NCI-H128 (cell line): ENCODE measurements at regions not wholly inside any gene's neighbourhood (a gene's known extent, or its start where the extent isn't known, plus 50 kb on each side); places are given as distances from the start of the nearest gene placed in this dataset.

Experiments
- DNase-seq: peaks from one replicate; lab custom pipeline; 2025; ENCODE audit not compliant: unreplicated experiment; lab: John Stamatoyannopoulos, UW

- no peak for DNase-seq
Observed at GRCh38 chr4:157977086-157977485, 195.7 kb downstream of the GASK1B start.

GRCh38 chr4:157973297-157973696 lies 199.5 kb downstream of the GASK1B start:
- DNase-seq, result no peak

GRCh38 chr4:157964463-157964862 lies 208.4 kb downstream of the GASK1B start:
- DNase-seq, result no peak

DNA sequence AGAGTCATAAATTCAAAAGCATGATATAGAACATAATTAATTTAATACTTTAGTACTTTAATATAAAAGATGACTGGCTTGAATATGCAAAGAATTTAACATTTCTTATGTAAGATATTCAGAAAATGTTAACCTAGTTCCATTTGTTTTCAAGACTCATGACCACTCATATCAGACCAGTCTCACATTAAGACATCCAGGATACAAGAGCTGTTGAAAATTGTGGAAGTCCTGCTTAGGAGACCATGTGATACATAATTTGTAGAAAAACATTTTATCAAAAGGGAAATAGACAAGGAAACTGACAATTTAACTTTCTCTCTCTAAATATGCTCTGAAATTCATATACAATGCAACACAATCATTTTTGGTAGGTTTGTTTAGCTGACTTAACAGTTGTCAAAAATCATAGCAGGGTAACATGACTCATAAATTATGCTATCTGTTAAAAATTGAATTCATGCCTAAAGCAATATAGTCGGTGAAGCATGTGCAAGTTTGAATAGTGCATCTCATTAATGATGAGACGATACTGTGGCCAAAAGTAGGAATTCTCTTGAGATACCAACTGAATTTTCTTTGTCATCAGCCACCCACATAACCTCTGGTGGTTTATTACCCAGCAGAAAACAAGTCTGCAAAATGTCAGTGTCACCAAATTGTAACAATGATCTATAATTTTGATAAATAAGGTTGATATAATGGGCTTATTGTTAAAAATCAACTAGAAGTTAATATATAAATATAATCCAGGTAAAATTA lies 211.4 kb downstream of the GASK1B start:
- no peak for DNase-seq

DNA sequence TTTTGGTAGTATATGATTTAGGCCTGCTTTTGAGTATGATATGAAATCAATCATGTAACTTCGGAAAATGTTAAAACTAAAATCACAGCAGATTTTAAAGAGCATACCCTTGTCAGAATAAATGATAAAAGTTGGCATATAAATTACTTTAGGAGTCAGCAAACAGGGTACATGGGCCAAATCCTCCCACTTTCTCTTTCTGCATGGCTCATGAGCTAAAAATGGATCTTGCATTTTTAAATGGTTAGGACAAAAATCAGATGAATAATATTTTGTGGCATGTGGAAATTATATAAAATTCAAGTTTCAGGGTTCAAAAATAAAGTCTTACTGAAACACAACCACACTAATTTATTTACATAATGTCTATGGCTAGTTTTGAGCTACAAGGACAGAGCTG lies 214.9 kb downstream of the GASK1B start:
- DNase-seq, result no peak

DNA sequence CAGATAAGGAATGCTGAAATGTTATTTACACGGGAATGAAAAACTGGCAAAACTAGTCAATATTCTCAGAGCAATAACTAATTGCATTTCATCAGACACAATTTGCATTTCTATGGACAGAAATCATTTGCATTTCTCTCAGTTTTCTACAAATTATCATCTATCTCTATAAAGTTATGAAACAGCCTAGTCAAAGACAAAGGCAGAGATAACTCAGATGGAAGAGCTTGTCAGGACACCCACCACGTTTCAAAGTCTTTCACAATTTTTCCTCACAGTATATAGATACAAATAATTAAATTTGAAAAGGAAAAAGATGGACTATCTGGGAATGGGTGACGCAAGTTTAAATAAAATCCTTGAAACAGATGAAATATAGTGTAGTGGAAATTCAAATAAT lies 230.8 kb downstream of the GASK1B start:
- no peak for DNase-seq

GRCh38 chr4:157934151-157934550 lies 238.7 kb downstream of the GASK1B start:
- no peak for DNase-seq

DNA sequence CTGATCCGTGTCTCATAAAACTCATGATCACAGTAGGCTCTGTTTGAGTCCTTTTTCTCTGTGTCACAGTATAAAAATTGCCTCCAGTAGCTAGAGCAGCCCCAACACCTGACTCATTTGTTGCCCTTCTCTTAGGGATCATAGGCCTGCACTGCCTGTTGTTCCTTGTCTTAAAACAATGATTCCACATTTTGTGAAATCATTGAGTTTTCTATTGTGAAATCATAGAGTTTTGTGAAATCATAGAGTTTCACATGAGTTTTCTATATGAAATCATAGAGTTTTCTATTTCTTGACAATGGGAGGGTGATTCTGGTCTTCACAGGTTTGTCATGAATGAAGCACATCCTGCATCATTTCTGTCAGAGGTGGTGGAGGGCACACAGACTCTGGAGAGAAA lies 239.9 kb downstream of the GASK1B start:
- DNase-seq, result no peak

- DNase-seq, result no peak
Observed at GRCh38 chr4:157929486-157929885, 243.3 kb downstream of the GASK1B start.

DNA sequence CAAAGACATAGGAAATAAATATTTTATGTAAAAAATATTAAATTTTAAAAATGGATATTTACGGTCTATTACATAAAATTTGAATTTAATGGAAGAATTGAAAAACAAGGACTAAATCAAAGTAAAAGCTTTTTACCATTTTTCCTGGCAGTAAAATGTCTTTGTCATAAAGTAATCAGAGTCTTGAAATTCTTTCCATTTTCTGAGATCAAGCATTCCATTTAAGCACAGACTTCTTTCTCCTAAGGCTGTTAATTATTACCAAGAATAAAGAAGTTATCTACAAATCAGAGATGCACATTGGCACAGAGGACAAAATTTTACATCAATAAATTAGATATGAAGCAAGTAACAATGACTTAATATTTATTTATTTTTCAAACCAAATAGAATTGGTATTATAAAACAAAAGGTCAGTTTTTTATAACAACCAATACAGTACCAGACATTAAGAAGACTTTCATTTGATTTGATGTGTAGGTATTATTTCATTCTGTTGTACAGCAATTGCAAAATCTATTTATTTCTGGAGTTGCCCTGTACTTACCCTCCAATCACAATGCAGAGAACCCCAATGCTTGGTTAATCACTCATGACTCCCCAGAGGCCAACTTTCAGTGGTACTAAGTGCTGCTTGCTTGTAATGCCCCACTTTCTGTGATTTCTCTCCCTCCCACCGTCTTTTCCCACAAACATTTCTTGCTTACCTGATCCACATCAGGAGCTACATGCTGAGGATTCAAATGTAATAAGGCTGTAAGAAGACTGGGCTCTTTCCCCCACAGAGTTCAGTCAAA lies 254.6 kb downstream of the GASK1B start:
- DNase-seq, result no peak

DNA sequence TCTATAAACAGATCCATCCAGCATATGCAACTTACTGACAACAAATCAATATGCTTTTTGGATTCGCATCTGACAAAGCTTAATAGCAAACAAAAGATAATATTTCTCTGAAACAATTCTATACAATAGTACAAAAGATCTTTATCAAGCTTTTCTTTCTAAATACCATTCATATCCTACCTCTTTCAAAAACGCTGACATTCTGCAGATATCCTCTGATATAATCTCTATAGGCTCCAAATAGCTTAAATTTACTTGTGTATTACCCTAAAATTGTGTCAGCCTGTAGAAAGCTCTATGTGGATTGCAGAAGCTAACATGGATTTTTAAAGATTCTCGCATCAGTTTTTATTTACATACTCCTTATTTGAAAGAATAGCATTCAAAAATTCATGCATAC lies 260.6 kb downstream of the GASK1B start:
- DNase-seq, result no peak

GRCh38 chr4:157911662-157912061 lies 261.2 kb downstream of the GASK1B start:
- no peak for DNase-seq

DNA sequence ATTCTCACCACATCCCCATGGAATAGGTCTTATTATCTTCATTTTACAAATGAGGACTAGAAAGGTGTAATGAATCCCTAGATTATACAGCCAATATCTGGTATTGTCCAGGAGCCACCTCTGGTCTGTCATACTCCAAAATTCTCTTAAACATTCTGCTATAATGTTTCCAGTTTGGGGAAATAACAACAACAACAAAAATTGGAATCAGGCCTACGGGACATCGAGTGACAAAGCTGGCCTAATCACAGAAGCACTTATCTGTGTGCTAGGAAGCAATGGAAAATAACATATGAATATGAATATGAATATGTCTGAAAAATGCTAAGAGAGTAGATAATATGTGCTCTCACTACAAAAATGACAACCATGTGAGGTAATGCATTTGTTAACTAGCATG lies 264.1 kb downstream of the GASK1B start:
- no peak for DNase-seq

DNA sequence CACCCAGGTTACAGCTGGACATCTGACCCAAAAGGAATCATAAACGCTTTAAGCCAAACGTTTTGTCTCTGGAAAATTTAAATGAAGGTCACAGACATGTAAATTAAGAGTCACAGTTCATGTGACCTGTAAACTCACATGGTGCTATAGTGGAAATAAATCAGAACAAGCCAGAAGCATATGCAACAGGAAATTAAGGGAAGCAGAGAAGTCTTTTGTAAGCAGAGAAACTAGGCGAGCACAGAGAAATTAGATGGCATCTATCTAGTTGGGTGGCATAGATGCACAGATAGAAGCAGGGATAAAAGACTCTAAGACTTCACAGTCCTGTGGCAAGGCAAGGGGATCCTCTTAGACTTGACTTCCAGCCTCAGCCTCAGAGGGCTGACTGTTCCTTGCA lies 264.8 kb downstream of the GASK1B start:
- DNase-seq, result no peak

DNA sequence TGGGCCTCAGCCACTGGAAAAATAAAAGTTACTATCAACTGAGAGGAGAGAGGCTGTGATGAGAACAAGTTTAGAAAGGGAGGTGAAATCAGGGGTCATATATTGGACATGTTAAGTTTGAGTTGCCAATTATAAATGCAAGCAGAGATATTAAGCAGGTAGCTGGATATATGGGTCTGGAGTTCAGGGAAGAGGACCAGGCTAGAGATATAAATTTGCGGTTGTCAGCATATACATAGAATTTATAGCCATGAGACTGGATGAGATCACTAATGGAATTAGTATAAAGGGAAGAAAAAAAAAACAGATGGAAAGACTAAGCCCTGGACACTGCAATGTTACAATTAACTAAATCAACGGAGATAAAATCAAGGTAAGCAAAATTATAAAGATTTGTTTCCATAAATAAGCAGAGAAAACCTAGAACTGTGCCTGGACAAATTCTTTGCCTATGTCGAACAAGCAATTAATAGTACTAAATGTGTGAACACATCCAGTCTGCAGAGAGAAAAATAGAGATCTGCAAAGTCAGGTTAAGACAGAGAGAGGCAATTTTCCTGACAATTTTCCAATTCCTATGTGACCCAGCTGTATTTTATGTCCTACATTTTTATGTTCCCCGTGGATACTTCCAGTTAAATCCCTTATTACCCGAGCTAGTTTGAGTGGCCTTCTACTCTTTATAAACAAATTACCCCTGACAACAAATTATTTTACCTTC lies 265.4 kb downstream of the GASK1B start:
- DNase-seq, result no peak

- DNase-seq, result no peak
Observed at GRCh38 chr4:157898836-157899605, 273.8 kb downstream of the GASK1B start.

DNA sequence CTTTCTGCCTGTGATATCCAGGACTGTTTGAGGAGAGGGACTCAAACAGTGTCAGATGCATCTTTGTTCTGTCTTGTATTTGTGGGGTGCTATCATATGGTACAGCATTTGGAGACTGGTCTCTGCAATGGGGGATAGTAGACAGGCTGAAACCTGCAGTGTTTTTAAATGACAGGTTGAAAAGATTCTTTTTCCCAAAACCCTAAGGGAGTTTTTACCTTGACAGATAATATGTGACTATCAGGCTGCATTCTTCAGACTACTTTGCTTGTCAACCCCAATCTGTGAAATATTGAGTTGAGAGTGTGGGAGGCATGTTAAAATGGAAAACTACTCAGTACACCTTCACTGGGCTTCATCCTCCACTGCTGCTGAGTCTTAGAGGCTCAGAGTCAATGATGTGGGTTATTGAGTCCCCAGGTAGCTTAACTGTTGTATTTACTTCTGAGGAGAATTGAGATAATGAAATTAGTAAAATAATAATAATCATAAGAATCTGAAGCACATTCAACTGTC lies 274.9 kb downstream of the GASK1B start:
- DNase-seq, result no peak

DNA sequence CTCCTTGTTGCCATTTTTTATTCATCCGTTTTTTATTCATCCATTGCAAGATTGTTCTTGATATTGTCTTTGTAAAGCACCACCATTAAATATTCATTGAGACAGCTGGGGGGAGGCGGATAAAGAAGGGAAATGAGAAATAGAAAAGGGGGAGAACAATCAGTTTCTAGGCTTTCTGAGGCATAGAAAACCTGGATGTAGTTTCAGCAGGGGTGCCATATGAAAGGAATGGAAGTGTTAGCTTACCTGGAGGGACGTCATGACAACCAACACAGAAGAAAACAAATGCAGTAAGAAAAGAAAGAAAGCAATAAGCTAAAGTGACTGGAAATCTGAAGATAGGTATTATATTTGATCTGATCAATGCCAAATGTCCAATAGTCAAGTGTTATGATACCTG lies 276.1 kb downstream of the GASK1B start:
- no peak for DNase-seq

- no peak for DNase-seq
Observed at GRCh38 chr4:157895205-157895604, 277.6 kb downstream of the GASK1B start.

DNA sequence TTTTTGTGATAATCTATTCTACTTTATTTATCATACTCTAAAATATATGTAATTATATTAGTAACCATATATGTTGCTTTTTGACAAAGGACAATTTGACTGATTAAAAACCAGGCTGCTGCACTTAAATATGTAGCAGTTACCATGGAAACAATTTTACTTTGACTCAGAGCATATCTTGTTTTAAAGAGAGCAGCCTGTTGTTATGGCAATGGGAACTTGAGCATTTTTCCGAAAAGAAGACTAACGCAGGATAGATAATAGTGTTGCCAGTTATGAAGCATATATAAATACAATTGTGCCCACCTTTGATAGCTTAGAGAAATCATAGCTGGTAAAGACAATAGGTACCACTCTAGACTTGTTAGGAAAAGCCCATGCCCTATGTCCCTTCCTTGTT lies 283.0 kb downstream of the GASK1B start:
- no peak for DNase-seq

DNA sequence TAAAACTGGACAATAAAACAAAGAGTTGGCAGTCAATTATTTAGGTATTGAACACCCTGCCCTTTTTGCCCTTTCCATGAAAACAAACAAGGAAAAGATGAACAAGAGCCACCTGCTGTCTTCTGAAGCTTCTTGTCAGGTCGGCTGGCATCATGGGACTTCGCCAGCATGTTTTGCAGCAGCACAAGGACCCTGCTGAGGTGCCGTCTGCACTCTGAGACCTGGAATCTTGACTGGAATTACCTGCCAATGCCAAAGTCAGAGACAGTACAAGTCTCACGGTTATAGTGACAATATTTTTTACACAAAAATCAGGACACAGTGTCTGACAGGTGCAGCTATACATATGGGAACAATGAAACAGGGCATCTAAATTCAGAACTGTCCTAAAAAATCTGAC lies 284.5 kb downstream of the GASK1B start:
- no peak for DNase-seq
